Adrenal gland (tissue), 9 donors: ENCODE measurements at regions not wholly inside any gene's neighbourhood (a gene's known extent, or its start where the extent isn't known, plus 50 kb on each side); places are given as distances from the start of the nearest gene placed in this dataset.

ENCODE experiments used
- DNase-seq, 7 donors: peaks; one replicate each; pipeline ENCODE4 v3.0.0-alpha.2; 2019 to 2020
- H3K27ac ChIP-seq, 5 donors: fragments of 200-600 bp; sonication (generic) in 4 of 5; 1 replicate in 3 of 5; 2 replicates in 2 of 5; pipeline versions ENCODE4 v1.5.1 to v1.8.0; 2016 to 2020; ENCODE audit warnings: mild to moderate bottlenecking in 1 of 5
- H3K27me3 ChIP-seq: fragments of 200-600 bp; 2 replicates; pipeline ENCODE4 v1.8.0; 2021
- H3K36me3 ChIP-seq, 2 donors: fragments of 200-600 bp; replicated peaks in 1 of 2; 1 replicate in 1 of 2; 2 replicates in 1 of 2; pipeline versions ENCODE4 v1.5.1 to v1.8.0; 2018 to 2022
- H3K4me1 ChIP-seq, 2 donors: fragments of 200-600 bp; replicated peaks in 1 of 2; 1 replicate in 1 of 2; 2 replicates in 1 of 2; pipeline versions ENCODE4 v1.5.1 to v1.8.0; 2018 to 2021
- H3K4me3 ChIP-seq, 4 donors: fragments of 200-600 bp; sonication (generic) in 3 of 4; one replicate each; pipeline ENCODE4 v1.5.1; 2016 to 2018
- H3K9me3 ChIP-seq, 3 donors: fragments of 200-600 bp; sonication (generic) in 1 of 3; replicated peaks in 1 of 3; 1 replicate in 2 of 3; 2 replicates in 1 of 3; pipeline versions ENCODE4 v1.5.1 to v1.8.0; 2016 to 2021
- POLR2A ChIP-seq, 2 donors: fragments of 450-650 bp; IDR thresholded peaks; one replicate each; pipeline ENCODE4 v1.6.1; 2017; ENCODE audit warnings: antibody characterized with exemption in 2 of 2, mild to moderate bottlenecking in 2 of 2, moderate library complexity in 1 of 2
- WGBS, 4 donors: extraction: QIAGEN DNeasy Blood & Tissue Kit in 2 of 4; methylation state at CpG; one replicate each; pipeline versions ENCODE4 v1.1.5 to v1.1.7; 2013 to 2017; 5-methylcytosine and 5-hydroxymethylcytosine counted together
- intact Hi-C, 2 donors: fragments of 100-400 bp; cut with DNase I; formaldehyde crosslinking; loops; one replicate each; pipeline versions ENCODE4 v1.14.1 to v1.15.0; 2022 to 2023
- TF ChIP-seq, protein P1 (sequence below), 6 experiments: fragments of 450-650 bp in 4 of 6; fragments of 200-600 bp in 2 of 6; sonication (generic) in 1 of 6; IDR thresholded peaks; 1 replicate in 5 of 6; 2 replicates in 1 of 6; pipeline versions ENCODE4 v1.5.1 to v1.8.0; 2016 to 2021; ENCODE audit warnings: antibody characterized with exemption in 6 of 6, mild to moderate bottlenecking in 2 of 6, moderate library complexity in 1 of 6
- donor health status: healthy with polysubstance abuse.
- donor health status: Bipolar disorder and iron deficiency.
- donor health status: DM: yes; HTN: yes; CAD: no.
- donor health status: DM: no; HTN: no; CAD: no.
- donor health status: DM: no; HTN: no; CAD: no.

- H3K27me3 ChIP-seq, result no peaks in the 10 kb centered on the region
- no peak overlapping the region for H3K27ac ChIP-seq
- DNase-seq, result no peak
- no peak overlapping the region for H3K4me3 ChIP-seq
- whole genome bisulfite sequencing, 4 donors, result 59 to 68% (median 64%) methylated on average over 2 of the region's 2 CpGs
- intact Hi-C loops, result no loop called here
- no peak for TF ChIP-seq POLR2A (IDR thresholded peaks at IDR 0.05)
- TF ChIP-seq, protein P1, sequence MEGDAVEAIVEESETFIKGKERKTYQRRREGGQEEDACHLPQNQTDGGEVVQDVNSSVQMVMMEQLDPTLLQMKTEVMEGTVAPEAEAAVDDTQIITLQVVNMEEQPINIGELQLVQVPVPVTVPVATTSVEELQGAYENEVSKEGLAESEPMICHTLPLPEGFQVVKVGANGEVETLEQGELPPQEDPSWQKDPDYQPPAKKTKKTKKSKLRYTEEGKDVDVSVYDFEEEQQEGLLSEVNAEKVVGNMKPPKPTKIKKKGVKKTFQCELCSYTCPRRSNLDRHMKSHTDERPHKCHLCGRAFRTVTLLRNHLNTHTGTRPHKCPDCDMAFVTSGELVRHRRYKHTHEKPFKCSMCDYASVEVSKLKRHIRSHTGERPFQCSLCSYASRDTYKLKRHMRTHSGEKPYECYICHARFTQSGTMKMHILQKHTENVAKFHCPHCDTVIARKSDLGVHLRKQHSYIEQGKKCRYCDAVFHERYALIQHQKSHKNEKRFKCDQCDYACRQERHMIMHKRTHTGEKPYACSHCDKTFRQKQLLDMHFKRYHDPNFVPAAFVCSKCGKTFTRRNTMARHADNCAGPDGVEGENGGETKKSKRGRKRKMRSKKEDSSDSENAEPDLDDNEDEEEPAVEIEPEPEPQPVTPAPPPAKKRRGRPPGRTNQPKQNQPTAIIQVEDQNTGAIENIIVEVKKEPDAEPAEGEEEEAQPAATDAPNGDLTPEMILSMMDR (IDR thresholded peaks at IDR 0.05), result no peak
- no peaks in the 10 kb centered on the region for H3K9me3 ChIP-seq
- H3K36me3 ChIP-seq, result no peaks in the 10 kb centered on the region
- H3K4me1 ChIP-seq, result no peaks in the 10 kb centered on the region
Observed at GRCh38 chr18:73879766-73880165, 267.9 kb downstream of the FBXO15 start.

GRCh38 chr18:73879328-73879727 is 268.3 kb downstream of the FBXO15 start:
- Histone ChIP-seq H3K9me3 (no peaks in the 10 kb centered on the region), H3K27me3 (no peaks in the 10 kb centered on the region), H3K4me1 (no peaks in the 10 kb centered on the region), H3K27ac (no peak overlapping the region), H3K36me3 (no peaks in the 10 kb centered on the region), H3K4me3 (no peak overlapping the region)
- intact Hi-C loops, result no loop called here
- no peak for DNase-seq
- no peak for TF ChIP-seq POLR2A (IDR thresholded peaks at IDR 0.05)
- TF ChIP-seq, protein P1 (IDR thresholded peaks at IDR 0.05), result no peak
- WGBS, 4 donors, result 52 to 76% (median 67%) methylated on average over 1 of the region's 1 CpG

DNA sequence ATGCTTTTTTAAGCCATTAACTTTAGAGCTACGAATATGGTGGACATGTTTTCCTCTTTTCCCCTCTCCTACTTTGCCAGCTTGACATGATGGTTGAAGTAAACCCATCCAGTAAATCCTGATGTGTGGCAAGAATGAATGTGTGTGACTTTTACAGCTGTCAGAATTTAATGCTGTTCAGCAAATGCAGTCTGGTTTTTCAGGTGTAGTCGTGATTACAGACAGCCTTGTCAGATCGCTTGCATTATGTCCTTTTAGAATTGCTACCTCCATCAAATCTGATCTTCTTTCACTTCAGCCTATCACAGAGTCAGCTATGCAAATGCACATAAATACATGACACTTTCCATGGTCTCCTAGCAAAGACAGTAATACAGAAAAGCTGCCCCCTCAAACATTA is 278.5 kb downstream of the FBXO15 start:
- H3K4me3 ChIP-seq, result no peak overlapping the region
- no peaks in the 10 kb centered on the region for H3K27me3 ChIP-seq
- no peaks in the 10 kb centered on the region for H3K36me3 ChIP-seq
- DNase-seq, result no peak
- H3K4me1 ChIP-seq, result no peaks in the 10 kb centered on the region
- whole genome bisulfite sequencing, 4 donors, result 57 to 69% (median 60%) methylated on average over 3 of the region's 3 CpGs
- H3K27ac ChIP-seq, result no peak overlapping the region
- intact Hi-C loops, result no loop called here
- TF ChIP-seq, protein P1 (IDR thresholded peaks at IDR 0.05), result no peak
- no peak for TF ChIP-seq POLR2A (IDR thresholded peaks at IDR 0.05)
- no peaks in the 10 kb centered on the region for H3K9me3 ChIP-seq

- 54 to 74% (median 58%) methylated on average over 6 of the region's 6 CpGs for WGBS, 4 donors
- intact Hi-C loops, result no loop called here
- no peak for DNase-seq
- Histone ChIP-seq H3K9me3 (no peaks in the 10 kb centered on the region), H3K36me3 (no peaks in the 10 kb centered on the region), H3K4me1 (no peaks in the 10 kb centered on the region), H3K27me3 (no peaks in the 10 kb centered on the region), H3K4me3 (no peak overlapping the region), H3K27ac (no peak overlapping the region)
- no peak for TF ChIP-seq POLR2A (IDR thresholded peaks at IDR 0.05)
- TF ChIP-seq, protein P1 (IDR thresholded peaks at IDR 0.05), result no peak
Observed at GRCh38 chr18:73861771-73862170, 285.9 kb downstream of the FBXO15 start.
